ENCODE measurements at regions not wholly inside any gene's neighbourhood (a gene's known extent, or its start where the extent isn't known, plus 50 kb on each side); places are given as distances from the start of the nearest gene placed in this dataset.

GRCh38 chr15:98522127-98522526 is 126.2 kb upstream of the IGF1R start:
- H3K9me3 Mint-ChIP-seq (ENCODE audit: unreplicated experiment): no peaks in the 10 kb centered on the region
- Histone ChIP-seq H3K36me3 (ENCODE audit: insufficient read depth, low read length) (no peaks in the 10 kb centered on the region), H3K27me3 (ENCODE audit: insufficient read depth, low read length) (no peaks in the 10 kb centered on the region), H3K27ac (ENCODE audit: low read depth, low read length) (no peak overlapping the region), H3K9me3 (ENCODE audit: insufficient read depth, low read depth, low read length) (no peaks in the 10 kb centered on the region), H3K4me2 (ENCODE audit: low read length) (no peak overlapping the region), H2AFZ (ENCODE audit: low read depth, low read length) (no peak overlapping the region), H4K20me1 (ENCODE audit: insufficient read depth, low read length) (no peaks in the 10 kb centered on the region), H3K79me2 (ENCODE audit: insufficient read depth, low read length) (no peaks in the 10 kb centered on the region), H3K4me1 (ENCODE audit: insufficient read depth, low read length) (no peaks in the 10 kb centered on the region), H3K9ac (ENCODE audit: low read length) (no peak overlapping the region), H3K4me3 (ENCODE audit: insufficient read depth, low read depth, low read length) (no peak overlapping the region)
- no peaks in the 10 kb centered on the region for H3K36me3 Mint-ChIP-seq (ENCODE audit: low read depth, unreplicated experiment)
- no peak overlapping the region for H3K27ac Mint-ChIP-seq (ENCODE audit: unreplicated experiment)
- H3K27me3 Mint-ChIP-seq (ENCODE audit: low read depth, unreplicated experiment): peaks cover 24% of the 10 kb centered on the region
- no peak overlapping the region for H3K4me3 Mint-ChIP-seq (ENCODE audit: unreplicated experiment)
- TF ChIP-seq CTCF (IDR thresholded peaks at IDR 0.05; ENCODE audit: insufficient read depth, low read depth, low read length) (no peak), EZH2 (IDR thresholded peaks at IDR 0.05; ENCODE audit: insufficient read depth, low read length) (no peak)
- DNase-seq (ENCODE audit: low read depth) (no peak), FAIRE-seq (no peak)
- peaks cover 4% of the 10 kb centered on the region for H3K4me1 Mint-ChIP-seq (ENCODE audit: low read depth, unreplicated experiment)

- H3K36me3 ChIP-seq (ENCODE audit: insufficient read depth, low read length): no peaks in the 10 kb centered on the region
- H3K4me1 Mint-ChIP-seq (ENCODE audit: low read depth, unreplicated experiment): peaks cover 4% of the 10 kb centered on the region
- no peaks in the 10 kb centered on the region for H4K20me1 ChIP-seq (ENCODE audit: insufficient read depth, low read length)
- no peak overlapping the region for H3K9ac ChIP-seq (ENCODE audit: low read length)
- H3K9me3 Mint-ChIP-seq (ENCODE audit: unreplicated experiment): no peaks in the 10 kb centered on the region
- no peak overlapping the region for H3K27ac ChIP-seq (ENCODE audit: low read depth, low read length)
- FAIRE-seq: no peak
- H3K4me3 ChIP-seq (ENCODE audit: insufficient read depth, low read depth, low read length): no peak overlapping the region
- peaks cover 24% of the 10 kb centered on the region for H3K27me3 Mint-ChIP-seq (ENCODE audit: low read depth, unreplicated experiment)
- peaks cover 3% of the 10 kb centered on the region for H3K27me3 ChIP-seq (ENCODE audit: insufficient read depth, low read length)
- H3K4me2 ChIP-seq (ENCODE audit: low read length): no peak overlapping the region
- H3K36me3 Mint-ChIP-seq (ENCODE audit: low read depth, unreplicated experiment): no peaks in the 10 kb centered on the region
- no peak for TF ChIP-seq CTCF (IDR thresholded peaks at IDR 0.05; ENCODE audit: insufficient read depth, low read depth, low read length)
- TF ChIP-seq EZH2 (IDR thresholded peaks at IDR 0.05; ENCODE audit: insufficient read depth, low read length): no peak
- no peaks in the 10 kb centered on the region for H3K9me3 ChIP-seq (ENCODE audit: insufficient read depth, low read depth, low read length)
- no peak overlapping the region for H2AFZ ChIP-seq (ENCODE audit: low read depth, low read length)
- no peaks in the 10 kb centered on the region for H3K79me2 ChIP-seq (ENCODE audit: insufficient read depth, low read length)
- no peak for DNase-seq (ENCODE audit: low read depth)
- peak overlapping the region; percentile 41 for H3K4me3 Mint-ChIP-seq (ENCODE audit: unreplicated experiment)
- H3K27ac Mint-ChIP-seq (ENCODE audit: unreplicated experiment): no peak overlapping the region
- H3K4me1 ChIP-seq (ENCODE audit: insufficient read depth, low read length): no peaks in the 10 kb centered on the region
Observed at GRCh38 chr15:98523912-98524662, 124.3 kb upstream of the IGF1R start.
